ENCODE measurements at regions not wholly inside any gene's neighbourhood (a gene's known extent, or its start where the extent isn't known, plus 50 kb on each side); places are given as distances from the start of the nearest gene placed in this dataset.
"Not testable (repeated sequence)": the region's sequence is repeated elsewhere in the genome, so short reads cannot be mapped to it uniquely, and the experiment has no call there.

- TF ChIP-seq CTCF (IDR thresholded peaks at IDR 0.05; ENCODE audit: insufficient read depth, missing control alignments) = no peak
- DNase-seq (ENCODE audit: insufficient read length, low spot score) = no peak
- no peak for FAIRE-seq
Observed at GRCh38 chr22:16695261-16695660, 102.7 kb upstream of the CCT8L2 start.

GRCh38 chr22:16693747-16694146 lies 101.1 kb upstream of the CCT8L2 start:
- FAIRE-seq = not testable (repeated sequence)

GRCh38 chr22:16689358-16689757 lies 96.7 kb upstream of the CCT8L2 start:
- FAIRE-seq; DNase-seq (ENCODE audit: insufficient read length, low spot score): not testable (repeated sequence)

More at GRCh38 chr22:16693747-16694146, 101.1 kb upstream of the CCT8L2 start:
- not testable (repeated sequence) for DNase-seq (ENCODE audit: insufficient read length, low spot score)

GRCh38 chr22:16681290-16681689 lies 88.7 kb upstream of the CCT8L2 start:
- not testable (repeated sequence) for DNase-seq (ENCODE audit: insufficient read length, low spot score); FAIRE-seq

- not testable (repeated sequence) for DNase-seq (ENCODE audit: insufficient read length, low spot score); FAIRE-seq
Observed at GRCh38 chr22:16680209-16680899, 87.7 kb upstream of the CCT8L2 start.

- FAIRE-seq; DNase-seq (ENCODE audit: insufficient read length, low spot score): not testable (repeated sequence)
Observed at GRCh38 chr22:16679191-16679834, 86.7 kb upstream of the CCT8L2 start.

GRCh38 chr22:16673433-16673832 lies 80.8 kb upstream of the CCT8L2 start:
- DNase-seq (ENCODE audit: insufficient read length, low spot score); FAIRE-seq: not testable (repeated sequence)

- not testable (repeated sequence) for DNase-seq (ENCODE audit: insufficient read length, low spot score); FAIRE-seq
Observed at GRCh38 chr22:16665610-16666009, 73.0 kb upstream of the CCT8L2 start.

- not testable (repeated sequence) for FAIRE-seq; DNase-seq (ENCODE audit: insufficient read length, low spot score)
Observed at GRCh38 chr22:16662330-16662729, 69.7 kb upstream of the CCT8L2 start.

GRCh38 chr22:16660989-16661388 lies 68.4 kb upstream of the CCT8L2 start:
- not testable (repeated sequence) for FAIRE-seq; DNase-seq (ENCODE audit: insufficient read length, low spot score)

- FAIRE-seq; DNase-seq (ENCODE audit: insufficient read length, low spot score): not testable (repeated sequence)
Observed at GRCh38 chr22:16660570-16660969, 68.0 kb upstream of the CCT8L2 start.

- FAIRE-seq = not testable (repeated sequence)
Observed at GRCh38 chr22:16659273-16659834, 66.7 kb upstream of the CCT8L2 start.

GRCh38 chr22:16658068-16658467 lies 65.5 kb upstream of the CCT8L2 start:
- FAIRE-seq (no peak), DNase-seq (ENCODE audit: insufficient read length, low spot score) (no peak)
- TF ChIP-seq CTCF (IDR thresholded peaks at IDR 0.05; ENCODE audit: insufficient read depth, missing control alignments) = no peak

More at GRCh38 chr22:16659273-16659834, 66.7 kb upstream of the CCT8L2 start:
- not testable (repeated sequence) for DNase-seq (ENCODE audit: insufficient read length, low spot score)

Data from D721Med (cell line).